ENCODE measurements at regions not wholly inside any gene's neighbourhood (a gene's known extent, or its start where the extent isn't known, plus 50 kb on each side); places are given as distances from the start of the nearest gene placed in this dataset.

DNA sequence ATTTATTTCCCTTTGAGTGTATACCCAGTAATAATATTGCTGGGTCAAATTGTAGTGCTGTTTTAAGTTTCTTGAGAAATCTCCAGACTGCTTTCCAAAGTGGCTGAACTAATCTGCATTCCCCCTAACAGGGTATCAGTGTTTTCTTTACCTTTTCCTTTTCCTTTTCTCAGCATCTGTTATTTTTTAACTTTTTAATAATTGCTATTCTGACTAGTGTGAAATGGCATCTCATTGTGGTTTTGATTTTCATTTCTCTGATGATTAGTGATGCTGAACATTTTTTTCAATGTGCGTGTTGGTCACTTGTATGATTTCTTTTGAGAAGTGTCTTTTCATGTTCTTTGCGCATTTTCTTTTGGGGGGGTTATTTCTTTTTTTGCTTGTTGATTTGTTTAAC is 374.9 kb upstream of the BRINP3 start:
- H3K4me1 Mint-ChIP-seq: peaks cover 3% of the 10 kb centered on the region

DNA sequence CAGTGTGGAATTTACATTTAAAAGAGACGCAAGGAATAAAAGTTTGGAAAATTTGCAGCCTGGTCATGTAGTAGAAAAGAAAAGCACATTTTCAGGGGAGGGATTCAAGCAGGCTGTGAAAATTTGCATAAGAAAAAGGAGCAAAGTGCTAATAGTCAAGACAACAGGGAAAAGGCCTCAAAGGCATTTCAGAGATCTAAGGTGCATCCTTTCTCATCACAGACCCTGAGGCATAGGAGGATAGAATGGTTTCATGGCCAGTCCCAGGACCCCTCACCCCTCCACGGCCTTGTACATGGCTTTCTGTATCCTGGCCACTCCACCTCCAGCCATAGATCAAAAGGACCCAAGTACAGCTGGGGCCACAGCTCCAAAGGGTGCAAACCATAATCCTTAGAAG is 380.5 kb upstream of the BRINP3 start:
- Mint-ChIP-seq H3K27ac (no peak overlapping the region), H3K9me3 (peaks cover 41% of the 10 kb centered on the region)

More for the DNA sequence above, 374.9 kb upstream of the BRINP3 start:
- DNase-seq (ENCODE audit: low spot score in 2 of 2, unreplicated experiment in 2 of 2): no peak
- TF ChIP-seq, protein P1, sequence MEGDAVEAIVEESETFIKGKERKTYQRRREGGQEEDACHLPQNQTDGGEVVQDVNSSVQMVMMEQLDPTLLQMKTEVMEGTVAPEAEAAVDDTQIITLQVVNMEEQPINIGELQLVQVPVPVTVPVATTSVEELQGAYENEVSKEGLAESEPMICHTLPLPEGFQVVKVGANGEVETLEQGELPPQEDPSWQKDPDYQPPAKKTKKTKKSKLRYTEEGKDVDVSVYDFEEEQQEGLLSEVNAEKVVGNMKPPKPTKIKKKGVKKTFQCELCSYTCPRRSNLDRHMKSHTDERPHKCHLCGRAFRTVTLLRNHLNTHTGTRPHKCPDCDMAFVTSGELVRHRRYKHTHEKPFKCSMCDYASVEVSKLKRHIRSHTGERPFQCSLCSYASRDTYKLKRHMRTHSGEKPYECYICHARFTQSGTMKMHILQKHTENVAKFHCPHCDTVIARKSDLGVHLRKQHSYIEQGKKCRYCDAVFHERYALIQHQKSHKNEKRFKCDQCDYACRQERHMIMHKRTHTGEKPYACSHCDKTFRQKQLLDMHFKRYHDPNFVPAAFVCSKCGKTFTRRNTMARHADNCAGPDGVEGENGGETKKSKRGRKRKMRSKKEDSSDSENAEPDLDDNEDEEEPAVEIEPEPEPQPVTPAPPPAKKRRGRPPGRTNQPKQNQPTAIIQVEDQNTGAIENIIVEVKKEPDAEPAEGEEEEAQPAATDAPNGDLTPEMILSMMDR (IDR thresholded peaks at IDR 0.05; ENCODE audit: unreplicated experiment): no peak
- no peaks in the 10 kb centered on the region for H3K27me3 Mint-ChIP-seq (ENCODE audit: low read depth)
- no peak overlapping the region for H3K4me3 Mint-ChIP-seq
- no peaks in the 10 kb centered on the region for H3K36me3 Mint-ChIP-seq
- peaks cover 29% of the 10 kb centered on the region for H3K9me3 Mint-ChIP-seq
- H3K27ac Mint-ChIP-seq: no peak overlapping the region

DNA sequence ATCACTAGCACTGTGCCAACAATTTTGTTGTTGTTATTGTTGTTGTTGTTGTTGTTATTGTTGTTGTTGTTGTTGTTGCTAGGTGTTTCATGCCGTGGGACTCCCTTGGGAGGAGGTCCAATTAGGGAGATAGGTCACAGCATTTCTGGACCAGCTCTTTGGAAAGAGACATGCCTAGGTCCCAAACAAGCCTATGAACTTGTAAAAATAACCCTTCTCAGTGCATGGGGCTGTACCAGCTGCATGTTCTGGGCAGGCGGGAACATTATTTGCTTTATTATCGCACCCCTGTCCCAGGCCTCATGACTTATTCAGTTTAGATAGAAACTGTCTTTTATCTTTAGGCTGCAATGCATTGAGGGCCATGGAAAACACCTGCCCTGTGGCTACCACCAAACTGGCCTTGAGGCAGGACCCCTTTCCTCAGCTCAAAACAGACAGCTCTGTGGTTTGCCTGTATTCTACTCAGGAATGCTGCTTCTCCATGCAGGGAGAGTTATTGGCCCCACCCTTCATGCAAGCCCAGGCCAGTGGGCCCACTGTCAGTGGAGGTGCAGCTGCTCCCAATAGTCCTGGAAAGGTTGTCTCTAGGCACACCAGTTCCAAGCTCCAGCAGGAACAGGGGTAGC is 386.5 kb upstream of the BRINP3 start:
- no peaks in the 10 kb centered on the region for H3K27me3 Mint-ChIP-seq (ENCODE audit: low read depth)
- H3K4me3 Mint-ChIP-seq: no peak overlapping the region
- TF ChIP-seq, protein P1 (IDR thresholded peaks at IDR 0.05; ENCODE audit: unreplicated experiment): no peak
- H3K9me3 Mint-ChIP-seq: peaks cover 13% of the 10 kb centered on the region
- no peak overlapping the region for H3K27ac Mint-ChIP-seq
- no peaks in the 10 kb centered on the region for H3K4me1 Mint-ChIP-seq
- no peaks in the 10 kb centered on the region for H3K36me3 Mint-ChIP-seq
- no peak for DNase-seq (ENCODE audit: low spot score in 2 of 2, unreplicated experiment in 2 of 2)

More for the DNA sequence above, 380.5 kb upstream of the BRINP3 start:
- no peak for DNase-seq (ENCODE audit: low spot score in 2 of 2, unreplicated experiment in 2 of 2)
- Mint-ChIP-seq H3K36me3 (no peaks in the 10 kb centered on the region), H3K4me3 (no peak overlapping the region), H3K27me3 (ENCODE audit: low read depth) (no peaks in the 10 kb centered on the region), H3K4me1 (no peaks in the 10 kb centered on the region)
- TF ChIP-seq, protein P1 (IDR thresholded peaks at IDR 0.05; ENCODE audit: unreplicated experiment): no peak

DNA sequence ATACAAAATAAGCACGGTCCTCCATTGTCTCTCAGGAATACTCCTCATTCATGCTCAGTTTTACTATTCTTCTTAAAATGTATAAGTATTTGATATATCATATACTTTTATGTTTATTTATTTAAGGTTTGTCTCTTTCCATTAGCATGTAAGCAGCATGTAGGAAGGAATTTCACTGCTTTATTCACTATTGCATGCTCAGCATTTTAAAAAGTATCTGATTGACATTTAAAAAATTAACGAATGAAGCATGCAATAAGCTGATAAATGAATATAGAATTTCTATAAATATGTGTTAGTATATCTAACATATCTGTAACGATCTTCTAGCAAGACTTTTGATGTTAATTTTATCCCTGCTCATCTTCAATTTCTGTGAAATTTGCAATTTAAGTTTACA is 402.7 kb upstream of the BRINP3 start:
- H3K4me1 Mint-ChIP-seq: no peaks in the 10 kb centered on the region
- TF ChIP-seq, protein P1 (IDR thresholded peaks at IDR 0.05; ENCODE audit: unreplicated experiment): no peak
- peaks cover 9% of the 10 kb centered on the region for H3K27me3 Mint-ChIP-seq (ENCODE audit: low read depth)

DNA sequence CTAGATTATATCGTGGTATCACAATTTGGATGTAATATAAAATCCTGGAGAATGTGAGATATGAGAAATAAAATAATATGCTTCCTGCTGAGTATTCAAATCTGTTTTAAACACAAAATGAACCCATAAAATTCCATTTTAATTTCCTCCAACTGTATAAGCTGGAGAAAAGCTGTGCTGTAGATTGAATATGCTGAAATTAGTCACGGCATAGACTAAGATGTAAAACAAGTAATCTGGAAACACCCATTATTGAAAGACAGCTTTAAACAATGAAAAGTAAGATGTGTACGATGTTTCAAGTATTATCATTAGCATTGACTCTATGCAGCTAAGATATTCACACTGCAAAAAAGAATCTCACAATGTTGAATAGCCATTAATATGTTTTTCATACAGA is 403.4 kb upstream of the BRINP3 start:
- H3K4me1 Mint-ChIP-seq: no peaks in the 10 kb centered on the region

More for the DNA sequence above, 402.7 kb upstream of the BRINP3 start:
- no peak overlapping the region for H3K27ac Mint-ChIP-seq
- no peak for DNase-seq (ENCODE audit: low spot score in 2 of 2, unreplicated experiment in 2 of 2)
- no peaks in the 10 kb centered on the region for H3K9me3 Mint-ChIP-seq
- no peak overlapping the region for H3K4me3 Mint-ChIP-seq
- H3K36me3 Mint-ChIP-seq: no peaks in the 10 kb centered on the region

More for the DNA sequence above, 403.4 kb upstream of the BRINP3 start:
- peaks cover 9% of the 10 kb centered on the region for H3K27me3 Mint-ChIP-seq (ENCODE audit: low read depth)
- no peak overlapping the region for H3K27ac Mint-ChIP-seq
- no peaks in the 10 kb centered on the region for H3K36me3 Mint-ChIP-seq
- H3K9me3 Mint-ChIP-seq: no peaks in the 10 kb centered on the region
- no peak for DNase-seq (ENCODE audit: low spot score in 2 of 2, unreplicated experiment in 2 of 2)
- no peak overlapping the region for H3K4me3 Mint-ChIP-seq
- TF ChIP-seq, protein P1 (IDR thresholded peaks at IDR 0.05; ENCODE audit: unreplicated experiment): no peak
